Heart right ventricle (tissue), 16 donors: ENCODE measurements at regions not wholly inside any gene's neighbourhood (a gene's known extent, or its start where the extent isn't known, plus 50 kb on each side); places are given as distances from the start of the nearest gene placed in this dataset.
"Not testable (repeated sequence)": the region's sequence is repeated elsewhere in the genome, so short reads cannot be mapped to it uniquely, and the experiment has no call there.

Experiments
- ATAC-seq, 8 donors: fragments of 200-7000 bp; cut with Tn5 transposase; one replicate each; pipeline ENCODE4 v1.9.1; 2020; ENCODE audit warnings: mild to moderate bottlenecking in 8 of 8, moderate library complexity in 8 of 8, moderate number of reproducible peaks in 1 of 8
- DNase-seq, 2 donors: peaks; one replicate each; pipeline ENCODE4 v3.0.0-alpha.2; 2020
- H3K27ac ChIP-seq, 10 donors: fragments of 200-600 bp; sonication (generic) in 2 of 10; one replicate each; pipeline versions ENCODE4 v1.5.0 to v1.8.0; 2020 to 2022; ENCODE audit warnings: mild to moderate bottlenecking in 3 of 10
- H3K27me3 ChIP-seq, 7 donors: fragments of 200-600 bp; one replicate each; pipeline ENCODE4 v1.8.0; 2021 to 2022; ENCODE audit warnings: mild to moderate bottlenecking in 2 of 7
- H3K36me3 ChIP-seq, 9 donors: fragments of 200-600 bp; sonication (generic) in 1 of 9; one replicate each; pipeline versions ENCODE4 v1.5.0 to v1.8.0; 2020 to 2022; ENCODE audit warnings: mild to moderate bottlenecking in 2 of 9
- H3K4me1 ChIP-seq, 9 donors: fragments of 200-600 bp; sonication (generic) in 1 of 9; one replicate each; pipeline versions ENCODE4 v1.5.0 to v1.8.0; 2020 to 2022; ENCODE audit warnings: mild to moderate bottlenecking in 4 of 9
- H3K4me3 ChIP-seq, 10 donors: fragments of 200-600 bp; sonication (generic) in 2 of 10; one replicate each; pipeline versions ENCODE4 v1.5.0 to v1.8.0; 2020 to 2022; ENCODE audit warnings: mild to moderate bottlenecking in 7 of 10, moderate library complexity in 2 of 10
- H3K9me3 ChIP-seq, 11 donors: fragments of 200-600 bp in 10 of 11; sonication (generic) in 2 of 11; one replicate each; pipeline versions ENCODE4 v1.5.0 to v1.8.0; 2013 to 2022; ENCODE audit warnings: mild to moderate bottlenecking in 2 of 11, control low read depth in 1 of 11, moderate library complexity in 1 of 11
- WGBS, 2 donors: extraction: QIAGEN DNeasy Blood & Tissue Kit; methylation state at CpG; one replicate each; pipeline ENCODE4 v1.1.7; 2013; ENCODE audit warnings: inconsistent platforms in 1 of 2; 5-methylcytosine and 5-hydroxymethylcytosine counted together
- intact Hi-C, 10 donors: fragments of 100-400 bp; cut with DNase I; formaldehyde crosslinking; loops; one replicate each; pipeline versions ENCODE4 v1.11.1 to v1.14.2; 2022
- TF ChIP-seq, protein P1 (sequence below), 9 donors: fragments of 200-600 bp; sonication (generic) in 2 of 9; IDR thresholded peaks; one replicate each; pipeline versions ENCODE4 v1.5.0 to v1.8.0; 2021 to 2022; ENCODE audit warnings: antibody characterized with exemption in 9 of 9, mild to moderate bottlenecking in 5 of 9, moderate library complexity in 1 of 9
- donor health status: Arrhythmogenic right ventricular cardiomyopathy.
- donor health status: ischemic (EF 13 %, LVEDD 7.1; RV severe dilation, severe dysfunction).
- donor health status: healthy with polysubstance abuse.
- donor health status: DM: no; HTN: yes; CAD: no.
- donor health status: DM: no; HTN: no; CAD: no.
- donor health status: ischemic (EF 25% LVEDD 6.9; RV normal size, moderate dysfunction).
- donor health status: ischemic (EF 25% LVEDD 5.7; RV mildly dilated, moderate dysfunction).
- donor health status: healthy.
- donor health status: DM: yes; HTN: yes; CAD: no.
- donor health status: Ischemic cardiomyopathy.
- donor health status: ischemic (EF 35%, LVEDD 5.7; RV mildly dilated, moderate dysfunction).
- donor health status: nonischemic (EF 11% LVEDD 7.7; RV severe dilation, severe dysfunction).
- donor health status: DM: yes; HTN: yes; CAD: no.
- donor health status: PGD.
- donor health status: ischemic (EF 29% LVEDD 5.4; RV normal size, mild dysfunction).
- donor health status: nonischemic (EF 23%, LVEDD 6.1; RV moderate dilation, normal function).

- Histone ChIP-seq H3K9me3 (peaks cover 0 to under 1% (median 0%) of the 10 kb centered on the region in 11 donors), H3K27ac (no peak overlapping the region), H3K4me3 (no peak overlapping the region), H3K27me3 (no peaks in the 10 kb centered on the region), H3K36me3 (no peaks in the 10 kb centered on the region), H3K4me1 (no peaks in the 10 kb centered on the region)
- DNase-seq (no peak), ATAC-seq (no peak)
- TF ChIP-seq, protein P1, sequence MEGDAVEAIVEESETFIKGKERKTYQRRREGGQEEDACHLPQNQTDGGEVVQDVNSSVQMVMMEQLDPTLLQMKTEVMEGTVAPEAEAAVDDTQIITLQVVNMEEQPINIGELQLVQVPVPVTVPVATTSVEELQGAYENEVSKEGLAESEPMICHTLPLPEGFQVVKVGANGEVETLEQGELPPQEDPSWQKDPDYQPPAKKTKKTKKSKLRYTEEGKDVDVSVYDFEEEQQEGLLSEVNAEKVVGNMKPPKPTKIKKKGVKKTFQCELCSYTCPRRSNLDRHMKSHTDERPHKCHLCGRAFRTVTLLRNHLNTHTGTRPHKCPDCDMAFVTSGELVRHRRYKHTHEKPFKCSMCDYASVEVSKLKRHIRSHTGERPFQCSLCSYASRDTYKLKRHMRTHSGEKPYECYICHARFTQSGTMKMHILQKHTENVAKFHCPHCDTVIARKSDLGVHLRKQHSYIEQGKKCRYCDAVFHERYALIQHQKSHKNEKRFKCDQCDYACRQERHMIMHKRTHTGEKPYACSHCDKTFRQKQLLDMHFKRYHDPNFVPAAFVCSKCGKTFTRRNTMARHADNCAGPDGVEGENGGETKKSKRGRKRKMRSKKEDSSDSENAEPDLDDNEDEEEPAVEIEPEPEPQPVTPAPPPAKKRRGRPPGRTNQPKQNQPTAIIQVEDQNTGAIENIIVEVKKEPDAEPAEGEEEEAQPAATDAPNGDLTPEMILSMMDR (IDR thresholded peaks at IDR 0.05), result no peak
- WGBS, 2 donors, result 59 to 61% methylated on average over 1 of the region's 1 CpG
- intact Hi-C loops, result no loop called here
Measured at GRCh38 chr18:29855637-29856036, 1186.9 kb downstream of the DSC3 start.

- no peak for DNase-seq
- Histone ChIP-seq H3K36me3 (no peaks in the 10 kb centered on the region), H3K9me3 (peaks cover 0 to 4% (median 0%) of the 10 kb centered on the region in 11 donors), H3K27ac (no peak overlapping the region), H3K4me1 (no peaks in the 10 kb centered on the region), H3K4me3 (no peak overlapping the region), H3K27me3 (no peaks in the 10 kb centered on the region)
- intact Hi-C loops, result no loop called here
- TF ChIP-seq, protein P1 (IDR thresholded peaks at IDR 0.05), result no peak
- ATAC-seq, result no peak
Measured at GRCh38 chr18:29853126-29853525, 1189.4 kb downstream of the DSC3 start.

DNA sequence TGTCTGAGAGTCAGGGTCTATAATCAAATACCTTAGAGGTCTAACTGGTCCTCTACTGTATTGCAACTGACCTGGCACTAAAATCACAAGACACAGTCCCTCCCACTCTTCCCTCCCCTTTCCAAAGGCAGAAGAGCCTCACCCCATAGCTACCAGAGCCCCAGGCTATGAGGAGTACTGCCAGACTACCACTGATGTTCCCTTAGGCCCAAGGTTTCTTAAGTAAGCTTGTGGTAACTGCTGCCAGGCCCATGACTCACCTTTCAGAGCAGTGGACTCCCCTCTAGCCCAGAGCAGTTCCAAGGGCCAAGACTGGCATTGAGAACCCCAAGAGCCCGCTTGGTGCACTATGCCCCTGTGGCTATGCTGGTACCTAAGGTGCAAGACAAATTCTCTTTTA, 1193.4 kb downstream of the DSC3 start:
- Histone ChIP-seq H3K4me3 (no peak overlapping the region), H3K9me3 (peaks cover 0 to 10% (median 0%) of the 10 kb centered on the region in 11 donors)
- WGBS, 2 donors, result 83 to 91% methylated on average over 1 of the region's 1 CpG

GRCh38 chr18:29841631-29842030, 1200.9 kb downstream of the DSC3 start:
- DNase-seq (no peak), ATAC-seq (no peak)
- Histone ChIP-seq H3K36me3 (no peaks in the 10 kb centered on the region), H3K27ac (no peak overlapping the region), H3K9me3 (peaks cover 0 to 5% (median 0%) of the 10 kb centered on the region in 11 donors), H3K4me3 (no peak overlapping the region), H3K27me3 (no peaks in the 10 kb centered on the region), H3K4me1 (no peaks in the 10 kb centered on the region)
- intact Hi-C loops, result no loop called here
- TF ChIP-seq, protein P1 (IDR thresholded peaks at IDR 0.05), result no peak
- WGBS, 2 donors, result 30 to 49% methylated on average over 3 of the region's 3 CpGs

More for the DNA sequence above, 1193.4 kb downstream of the DSC3 start:
- no peaks in the 10 kb centered on the region for H3K36me3 ChIP-seq
- intact Hi-C loops, result no loop called here
- H3K27ac ChIP-seq, result no peak overlapping the region
- ATAC-seq (no peak), DNase-seq (no peak)
- H3K27me3 ChIP-seq, result no peaks in the 10 kb centered on the region
- TF ChIP-seq, protein P1 (IDR thresholded peaks at IDR 0.05), result no peak
- no peaks in the 10 kb centered on the region for H3K4me1 ChIP-seq

DNA sequence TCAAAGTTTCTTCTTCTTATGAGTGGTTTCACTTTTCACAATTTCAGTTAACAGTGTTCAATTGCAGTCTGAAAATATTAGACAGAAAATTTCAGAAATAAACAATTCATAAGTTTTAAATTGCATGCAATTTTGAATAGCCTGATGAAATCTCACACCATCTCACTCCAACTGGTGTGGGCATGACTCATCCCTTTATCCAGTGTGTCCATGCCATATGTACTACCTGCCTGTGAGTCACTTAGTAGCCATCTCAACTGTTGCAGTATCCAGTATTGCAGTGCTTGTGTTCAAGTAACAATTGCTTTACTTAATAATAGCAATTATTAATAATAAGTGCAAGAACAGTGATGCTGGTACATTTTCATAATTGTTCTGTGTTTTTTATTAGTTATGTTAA, 1202.5 kb downstream of the DSC3 start:
- Histone ChIP-seq H3K4me3 (no peak overlapping the region), H3K27me3 (no peaks in the 10 kb centered on the region), H3K36me3 (no peaks in the 10 kb centered on the region), H3K27ac (no peak overlapping the region), H3K9me3 (no peaks in the 10 kb centered on the region), H3K4me1 (no peaks in the 10 kb centered on the region)
- no peak for DNase-seq
- no peak for ATAC-seq
- TF ChIP-seq, protein P1 (IDR thresholded peaks at IDR 0.05), result no peak
- intact Hi-C loops, result no loop called here

- ATAC-seq, result not testable (repeated sequence)
- intact Hi-C loops, result loop anchor here in 1 of 10 donors (10.0 kb wide), 1 partner anchor 56 kb away; no protein-coding TSS in a partner anchor
- 89 to 94% methylated on average over 12 of the region's 12 CpGs for WGBS, 2 donors
Measured at GRCh38 chr18:29838961-29839360, 1203.6 kb downstream of the DSC3 start.

More at GRCh38 chr18:29838961-29839360, 1203.6 kb downstream of the DSC3 start:
- H3K36me3 ChIP-seq, DNase-seq, H3K27me3 ChIP-seq, H3K4me3 ChIP-seq, H3K9me3 ChIP-seq, H3K4me1 ChIP-seq, H3K27ac ChIP-seq: not testable (repeated sequence)
